A673 (cell line): ENCODE measurements at regions not wholly inside any gene's neighbourhood (a gene's known extent, or its start where the extent isn't known, plus 50 kb on each side); places are given as distances from the start of the nearest gene placed in this dataset.

Source experiments
- CTCF ChIP-seq: fragments of 300-800, 200-600 bp; sonication (generic); conservative IDR thresholded peaks from 2 replicates; pipeline ENCODE4 v1.5.1; 2017; ENCODE audit warnings: low read depth, mild to moderate bottlenecking, antibody characterized with exemption, low read length, moderate library complexity, mixed read lengths
- EZH2 ChIP-seq: fragments of 200-600 bp; sonication (generic); IDR thresholded peaks from 2 replicates; pipeline ENCODE4 v1.6.1; 2017; ENCODE audit warnings: borderline replicate concordance, low read depth, mild to moderate bottlenecking, mixed read lengths, antibody characterized with exemption, low read length; ENCODE audit not compliant: poor library complexity, severe bottlenecking

GRCh38 chr6:102415891-102416290, 1022.4 kb downstream of the GRIK2 start:
- no peak for TF ChIP-seq CTCF
- no peak for TF ChIP-seq EZH2
